Esophagus muscularis mucosa (tissue), 4 donors: ENCODE measurements at regions not wholly inside any gene's neighbourhood (a gene's known extent, or its start where the extent isn't known, plus 50 kb on each side); places are given as distances from the start of the nearest gene placed in this dataset.

Source experiments
- DNase-seq: peaks from one replicate; pipeline ENCODE4 v3.0.0-alpha.2; 2017; ENCODE audit errors: extremely low spot score
- H3K27ac ChIP-seq, 4 donors: fragments of 200-600 bp; sonication (generic); replicated peaks in 1 of 4; 1 replicate in 3 of 4; 2 replicates in 1 of 4; pipeline ENCODE4 v1.5.1; 2016 to 2019; ENCODE audit warnings: mild to moderate bottlenecking in 1 of 4
- H3K27me3 ChIP-seq, 4 donors: fragments of 200-600 bp; sonication (generic); one replicate each; pipeline versions ENCODE4 v1.5.1 to v1.6.0; 2016 to 2019
- H3K36me3 ChIP-seq, 4 donors: fragments of 200-600 bp; sonication (generic); one replicate each; pipeline ENCODE4 v1.5.1; 2016 to 2019
- H3K4me1 ChIP-seq, 4 donors: fragments of 200-600 bp; sonication (generic); one replicate each; pipeline ENCODE4 v1.5.1; 2016 to 2019
- H3K4me3 ChIP-seq, 4 donors: fragments of 200-600 bp; sonication (generic); 1 replicate in 2 of 4; 2 replicates in 2 of 4; pipeline ENCODE4 v1.5.1; 2016 to 2019; ENCODE audit warnings: mild to moderate bottlenecking in 4 of 4, moderate library complexity in 1 of 4
- H3K9me3 ChIP-seq, 4 donors: fragments of 200-600 bp; sonication (generic); 1 replicate in 3 of 4; 2 replicates in 1 of 4; pipeline ENCODE4 v1.5.1; 2016 to 2019
- EP300 ChIP-seq: sonication (generic); formaldehyde crosslinking; IDR thresholded peaks from one replicate; pipeline ENCODE4 v1.6.1; 2017; ENCODE audit warnings: antibody characterized with exemption
- POLR2A ChIP-seq: fragments of 450-650 bp; IDR thresholded peaks from one replicate; pipeline ENCODE4 v1.6.1; 2017; ENCODE audit warnings: antibody characterized with exemption, moderate library complexity, mild to moderate bottlenecking, low read depth
- POLR2AphosphoS5 ChIP-seq, 2 donors: sonication (generic); formaldehyde crosslinking; IDR thresholded peaks; one replicate each; pipeline ENCODE4 v1.6.1; 2017; ENCODE audit warnings: antibody characterized with exemption in 2 of 2
- WGBS: methylation state at CpG from one replicate; pipeline ENCODE4 v1.1.5; 2018; 5-methylcytosine and 5-hydroxymethylcytosine counted together
- intact Hi-C: fragments of 100-400 bp; cut with DNase I; formaldehyde crosslinking; loops from one replicate; pipeline ENCODE4 v1.15.1; 2023
- TF ChIP-seq, protein P1 (sequence below), 3 experiments: fragments of 200-600 bp in 2 of 3; fragments of 450-650 bp in 1 of 3; sonication (generic) in 2 of 3; IDR thresholded peaks; one replicate each; pipeline ENCODE4 v1.5.1; 2017 to 2019; ENCODE audit warnings: antibody characterized with exemption in 3 of 3, mild to moderate bottlenecking in 2 of 3, moderate library complexity in 1 of 3

DNA sequence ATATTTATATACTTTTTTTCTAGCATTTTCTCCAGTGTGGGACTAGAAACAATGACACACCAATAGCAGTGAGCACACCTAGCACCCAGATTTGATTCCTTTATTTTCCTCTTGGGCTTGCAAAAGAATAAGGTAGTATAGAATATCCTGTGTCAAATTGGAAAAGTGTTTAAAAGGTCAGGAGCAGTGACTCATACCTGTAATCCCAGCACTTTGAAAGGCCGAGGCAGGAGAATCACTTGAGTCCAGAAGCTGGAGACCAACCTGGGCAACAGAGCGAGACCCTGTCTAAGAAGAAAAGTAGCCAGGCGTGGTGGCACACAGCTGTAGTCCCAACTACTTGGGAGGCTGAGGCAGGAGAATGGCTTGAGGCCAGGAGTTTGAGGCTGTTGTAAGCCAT lies 53.8 kb upstream of the SGPP1 start:
- 87% methylated on average over 3 of the region's 3 CpGs for WGBS
- Histone ChIP-seq H3K27me3 (no peaks in the 10 kb centered on the region), H3K27ac (no peak overlapping the region), H3K9me3 (no peaks in the 10 kb centered on the region), H3K4me1 (peaks cover 0 to 4% (median 0%) of the 10 kb centered on the region in 4 donors), H3K36me3 (no peaks in the 10 kb centered on the region), H3K4me3 (no peak overlapping the region)
- no peak for TF ChIP-seq POLR2AphosphoS5 (IDR thresholded peaks at IDR 0.05)
- TF ChIP-seq, protein P1, sequence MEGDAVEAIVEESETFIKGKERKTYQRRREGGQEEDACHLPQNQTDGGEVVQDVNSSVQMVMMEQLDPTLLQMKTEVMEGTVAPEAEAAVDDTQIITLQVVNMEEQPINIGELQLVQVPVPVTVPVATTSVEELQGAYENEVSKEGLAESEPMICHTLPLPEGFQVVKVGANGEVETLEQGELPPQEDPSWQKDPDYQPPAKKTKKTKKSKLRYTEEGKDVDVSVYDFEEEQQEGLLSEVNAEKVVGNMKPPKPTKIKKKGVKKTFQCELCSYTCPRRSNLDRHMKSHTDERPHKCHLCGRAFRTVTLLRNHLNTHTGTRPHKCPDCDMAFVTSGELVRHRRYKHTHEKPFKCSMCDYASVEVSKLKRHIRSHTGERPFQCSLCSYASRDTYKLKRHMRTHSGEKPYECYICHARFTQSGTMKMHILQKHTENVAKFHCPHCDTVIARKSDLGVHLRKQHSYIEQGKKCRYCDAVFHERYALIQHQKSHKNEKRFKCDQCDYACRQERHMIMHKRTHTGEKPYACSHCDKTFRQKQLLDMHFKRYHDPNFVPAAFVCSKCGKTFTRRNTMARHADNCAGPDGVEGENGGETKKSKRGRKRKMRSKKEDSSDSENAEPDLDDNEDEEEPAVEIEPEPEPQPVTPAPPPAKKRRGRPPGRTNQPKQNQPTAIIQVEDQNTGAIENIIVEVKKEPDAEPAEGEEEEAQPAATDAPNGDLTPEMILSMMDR (IDR thresholded peaks at IDR 0.05): no peak
- TF ChIP-seq POLR2A: no peak
- TF ChIP-seq EP300: no peak
- DNase-seq: no peak
- intact Hi-C loops: no loop called here

DNA sequence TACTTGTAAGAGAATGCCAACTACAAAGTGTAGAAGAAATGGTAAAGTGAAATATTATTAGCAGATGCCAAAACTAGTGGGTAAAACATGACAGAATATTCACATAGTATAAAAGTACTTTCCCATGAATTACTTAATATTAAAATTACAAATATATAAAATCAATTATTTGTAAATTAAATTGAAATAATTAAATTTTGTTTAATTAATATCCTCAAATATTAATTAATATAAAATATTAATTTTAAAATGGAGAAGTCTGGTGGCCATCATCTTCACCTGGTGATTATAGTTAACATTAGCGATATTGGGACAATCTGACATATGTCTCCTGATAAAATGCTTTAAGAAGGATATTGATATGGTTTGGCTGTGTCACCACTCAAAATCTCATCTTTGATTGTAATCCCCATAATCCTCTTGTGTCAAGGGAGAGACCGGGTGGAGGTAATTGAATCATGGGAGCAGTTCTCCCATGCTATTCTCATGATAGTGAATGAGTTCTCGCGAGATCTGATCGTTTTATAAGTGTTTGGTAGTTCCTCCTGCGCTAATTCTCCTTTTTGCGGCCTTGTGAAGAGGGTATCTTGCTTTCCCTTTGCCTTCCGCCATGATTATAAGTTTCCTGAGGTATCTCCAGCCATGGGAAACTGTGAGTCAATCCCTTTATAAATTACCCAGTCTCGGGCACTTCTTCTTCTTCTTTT lies 55.0 kb upstream of the SGPP1 start:
- intact Hi-C loops: no loop called here

DNA sequence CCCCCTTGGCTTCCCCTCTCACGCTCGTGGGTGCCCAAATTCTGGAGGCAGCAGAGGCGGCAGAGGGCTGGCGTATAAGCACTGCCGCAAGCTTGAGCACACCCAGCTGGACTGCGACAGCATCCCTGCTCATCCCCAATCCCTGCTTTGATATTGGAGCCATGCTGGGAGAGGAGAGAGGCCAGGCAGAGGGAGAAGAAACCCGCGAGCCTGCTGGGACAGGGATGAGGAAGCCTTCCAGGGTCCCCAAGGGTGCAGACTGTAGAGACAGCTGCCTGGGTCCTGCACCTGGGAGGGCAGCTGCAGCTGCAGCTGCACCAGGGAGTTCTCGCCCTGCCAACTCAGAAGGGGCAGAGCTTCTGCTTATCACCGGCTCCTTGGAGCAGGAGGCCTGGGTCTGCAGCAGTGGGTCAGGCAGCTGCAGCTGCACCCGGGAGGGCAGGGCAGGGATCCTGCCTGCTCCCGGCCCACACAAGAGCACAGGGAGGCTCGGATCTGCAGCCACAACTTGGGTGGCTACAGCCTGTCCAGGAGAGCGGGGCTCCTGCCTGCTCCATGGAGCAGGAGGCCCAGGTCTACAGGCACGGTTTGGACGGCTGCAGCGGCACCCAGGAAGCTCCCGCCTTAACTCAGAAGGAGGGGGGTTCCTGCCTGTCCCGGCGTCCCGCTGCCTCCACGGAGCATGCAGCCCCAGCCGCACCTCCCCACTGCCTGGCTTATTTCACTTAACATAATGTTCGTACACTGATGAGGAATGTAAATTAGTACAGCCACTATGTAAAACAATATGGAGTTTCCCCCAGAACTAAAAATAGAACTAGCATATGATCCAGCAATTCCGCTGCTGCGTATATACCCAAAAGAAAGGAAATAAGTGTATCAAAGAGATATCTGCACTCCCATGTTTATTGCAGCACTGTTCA lies 60.4 kb upstream of the SGPP1 start:
- 45% methylated on average over 21 of the region's 26 CpGs for WGBS
- H3K27me3 ChIP-seq: no peaks in the 10 kb centered on the region
- TF ChIP-seq POLR2A: no peak
- TF ChIP-seq, protein P1 (IDR thresholded peaks at IDR 0.05): no peak
- TF ChIP-seq POLR2AphosphoS5 (IDR thresholded peaks at IDR 0.05): no peak
- TF ChIP-seq EP300: no peak
- intact Hi-C loops: no loop called here
- peaks cover 2 to 11% (median 10%) of the 10 kb centered on the region in 4 donors for H3K4me1 ChIP-seq
- H3K9me3 ChIP-seq: no peaks in the 10 kb centered on the region
- H3K36me3 ChIP-seq: no peaks in the 10 kb centered on the region
- peak overlapping the region; percentile 8 to 27 (median 21) for H3K4me3 ChIP-seq
- H3K27ac ChIP-seq: no peak overlapping the region
- DNase-seq: no peak

More for the DNA sequence above, 55.0 kb upstream of the SGPP1 start:
- H3K4me1 ChIP-seq: peaks cover 0 to 3% (median under 1%) of the 10 kb centered on the region in 4 donors
- no peaks in the 10 kb centered on the region for H3K36me3 ChIP-seq
- H3K4me3 ChIP-seq: no peak overlapping the region
- no peak for DNase-seq
- no peaks in the 10 kb centered on the region for H3K27me3 ChIP-seq
- WGBS: 93% methylated on average over 9 of the region's 9 CpGs
- TF ChIP-seq POLR2A: no peak
- no peak for TF ChIP-seq EP300
- TF ChIP-seq, protein P1 (IDR thresholded peaks at IDR 0.05): no peak
- no peak for TF ChIP-seq POLR2AphosphoS5 (IDR thresholded peaks at IDR 0.05)
- no peaks in the 10 kb centered on the region for H3K9me3 ChIP-seq
- no peak overlapping the region for H3K27ac ChIP-seq

DNA sequence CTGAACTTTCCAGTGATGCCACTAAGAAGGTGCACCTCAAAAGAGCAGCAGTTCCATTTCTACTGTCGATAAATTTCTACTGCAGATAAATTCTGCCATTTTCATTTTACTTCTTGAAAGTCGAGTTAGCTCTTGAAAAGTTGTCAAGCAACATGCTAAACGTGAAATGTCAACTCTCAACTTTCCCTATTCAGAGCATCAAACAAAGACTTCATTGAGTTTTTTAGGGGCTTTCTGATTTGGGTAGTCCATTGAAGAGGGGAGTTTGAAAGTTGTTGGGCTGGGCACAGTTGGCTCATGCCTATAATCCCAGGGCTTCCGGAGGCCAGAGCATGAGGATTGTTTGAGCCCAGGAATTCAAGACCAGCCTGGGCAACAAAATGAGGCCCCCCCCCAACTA lies 59.4 kb upstream of the SYNE2 start:
- H3K27me3 ChIP-seq: no peaks in the 10 kb centered on the region
- H3K27ac ChIP-seq: no peak overlapping the region
- H3K4me3 ChIP-seq: no peak overlapping the region
- peaks cover 0 to 5% (median 3%) of the 10 kb centered on the region in 4 donors for H3K4me1 ChIP-seq
- DNase-seq: no peak
- intact Hi-C loops: loop anchor here (10.0 kb wide), 1 partner anchor 511 kb away; no protein-coding TSS in a partner anchor
- no peaks in the 10 kb centered on the region for H3K9me3 ChIP-seq
- H3K36me3 ChIP-seq: no peaks in the 10 kb centered on the region
- WGBS: 83% methylated on average over 4 of the region's 4 CpGs
- no peak for TF ChIP-seq EP300
- TF ChIP-seq, protein P1 (IDR thresholded peaks at IDR 0.05): no peak
- no peak for TF ChIP-seq POLR2AphosphoS5 (IDR thresholded peaks at IDR 0.05)
